HCT116 (cell line): ENCODE measurements at regions not wholly inside any gene's neighbourhood (a gene's known extent, or its start where the extent isn't known, plus 50 kb on each side); places are given as distances from the start of the nearest gene placed in this dataset.

Source experiments
- ATAC-seq: fragments of 200-7000 bp; cut with Tn5 transposase; 2 replicates; pipeline ENCODE4 v1.9.1; 2020; ENCODE audit warnings: mild to moderate bottlenecking, moderate library complexity
- BruUV-seq: library from RNA; stranded (reverse); fragments of 400-500 nt; replicated peaks from 2 replicates; lab custom pipeline; 2021; lab: Mats Ljungman, UMichigan
- CTCF ChIA-PET: fragments of 300-600 bp; sonication (Branson Sonifier 250); formaldehyde crosslinking; loops from one replicate; lab custom pipeline; 2021; ENCODE audit warnings: antibody characterized with exemption; lab: Charles Lee
- POLR2A ChIA-PET: fragments of 300-600, 350-600 bp; sonication (Branson Sonifier 250); formaldehyde crosslinking; loops from one replicate; lab custom pipeline; 2021; ENCODE audit warnings: antibody characterized with exemption; lab: Charles Lee
- RAD21 ChIA-PET, 2 experiments: fragments of 300-600 bp; sonication (Branson Sonifier 250); formaldehyde crosslinking; loops; one replicate each; lab custom pipeline; 2023; ENCODE audit warnings: low total read pairs in 2 of 2; ENCODE audit not compliant: uncharacterized antibody in 2 of 2, unreplicated experiment in 2 of 2, low non-redundant PET in 1 of 2; lab: Charles Lee
- DNase-seq: peaks from one replicate; pipeline ENCODE4 v3.0.0-alpha.2; 2010; ENCODE audit warnings: low read depth, low spot score
- H2AFZ ChIP-seq: fragments of 200-600 bp; shearing (Covaris generic), sonication (generic); 2 replicates; pipeline ENCODE4 v1.6.1; 2017; ENCODE audit warnings: low read depth, mixed run types, mixed read lengths, antibody characterized with exemption, low read length; ENCODE audit not compliant: poor library complexity, severe bottlenecking
- H3K27ac ChIP-seq: 2 replicates; pipeline ENCODE4 v1.5.1; 2012; ENCODE audit warnings: low read depth, low read length
- H3K27me3 ChIP-seq: fragments of 200-600 bp; sonication (generic); 2 replicates; pipeline ENCODE4 v1.6.1; 2016; ENCODE audit warnings: mixed run types, low read length, mixed read lengths; ENCODE audit not compliant: insufficient read depth
- H3K36me3 ChIP-seq, 2 experiments: fragments of 200-500 bp in 1 of 2; fragments of 200-600 bp in 1 of 2; sonication (Bioruptor generic) in 1 of 2; sonication (generic) in 1 of 2; 2 replicates each; pipeline versions ENCODE4 v1.5.1 to v1.6.1; 2014 to 2016; ENCODE audit warnings: low read length in 2 of 2, inconsistent platforms in 1 of 2, mixed read lengths in 1 of 2, mixed run types in 1 of 2; ENCODE audit not compliant: insufficient read depth in 2 of 2, control insufficient read depth in 1 of 2
- H3K4me1 ChIP-seq, 2 experiments: fragments of 200-600 bp in 1 of 2; sonication (generic) in 1 of 2; 2 replicates each; pipeline versions ENCODE4 v1.5.1 to v1.6.1; 2012 to 2017; ENCODE audit warnings: low read length in 2 of 2, inconsistent platforms in 1 of 2, mild to moderate bottlenecking in 1 of 2, mixed read lengths in 1 of 2, mixed run types in 1 of 2, moderate library complexity in 1 of 2; ENCODE audit not compliant: insufficient read depth in 2 of 2, control insufficient read depth in 1 of 2
- H3K4me2 ChIP-seq: fragments of 200-600 bp; sonication (generic); 2 replicates; pipeline ENCODE4 v1.6.1; 2017; ENCODE audit warnings: mixed run types, low read length, mixed read lengths
- H3K4me3 ChIP-seq, 2 experiments: fragments of 200-600 bp in 1 of 2; sonication (generic) in 1 of 2; replicated peaks in 1 of 2; 2 replicates each; pipeline ENCODE4 v1.5.1; 2011 to 2016; ENCODE audit warnings: low read length in 2 of 2, control low read depth in 1 of 2, low read depth in 1 of 2, mild to moderate bottlenecking in 1 of 2, mixed read lengths in 1 of 2, mixed run types in 1 of 2
- H3K79me2 ChIP-seq: fragments of 200-600 bp; sonication (generic); 2 replicates; pipeline ENCODE4 v1.6.1; 2017; ENCODE audit warnings: mild to moderate bottlenecking, mixed run types, low read length, moderate library complexity, mixed read lengths; ENCODE audit not compliant: insufficient read depth
- H3K9ac ChIP-seq: fragments of 200-600 bp; sonication (generic); 2 replicates; pipeline ENCODE4 v1.6.1; 2016; ENCODE audit warnings: low read length, mixed read lengths
- H3K9me2 ChIP-seq: fragments of 200-600 bp; sonication (generic), shearing (Covaris generic); 2 replicates; pipeline ENCODE4 v1.6.1; 2017; ENCODE audit warnings: mixed run types, mild to moderate bottlenecking, moderate library complexity; ENCODE audit not compliant: insufficient read depth
- H3K9me3 ChIP-seq, 2 experiments: fragments of 200-500 bp in 1 of 2; fragments of 200-600 bp in 1 of 2; sonication (Bioruptor generic) in 1 of 2; sonication (generic) in 1 of 2; 2 replicates each; pipeline ENCODE4 v1.6.1; 2014 to 2017; ENCODE audit warnings: low read length in 2 of 2, mixed read lengths in 2 of 2, inconsistent platforms in 1 of 2, low read depth in 1 of 2, mild to moderate bottlenecking in 1 of 2, mixed run types in 1 of 2, moderate library complexity in 1 of 2; ENCODE audit not compliant: control insufficient read depth in 1 of 2, insufficient read depth in 1 of 2
- H4K20me1 ChIP-seq: fragments of 200-600 bp; sonication (generic), shearing (Covaris generic); 2 replicates; pipeline ENCODE4 v1.6.1; 2017; ENCODE audit warnings: mixed run types, mild to moderate bottlenecking, moderate library complexity; ENCODE audit not compliant: insufficient read depth
- CBX3 ChIP-seq: IDR thresholded peaks from 2 replicates; pipeline ENCODE4 v1.6.1; 2012; ENCODE audit warnings: low read depth
- CEBPB ChIP-seq: IDR thresholded peaks from 2 replicates; pipeline ENCODE4 v1.6.1; 2012; ENCODE audit warnings: low read depth
- CTCF ChIP-seq, 3 experiments: fragments of 200-600 bp in 1 of 3; sonication (generic) in 1 of 3; IDR thresholded peaks in 2 of 3; conservative IDR thresholded peaks in 1 of 3; 2 replicates each; pipeline ENCODE4 v1.5.1; 2012 to 2017; ENCODE audit warnings: low read depth in 2 of 3, low read length in 2 of 3, antibody characterized with exemption in 1 of 3, borderline replicate concordance in 1 of 3, control low read depth in 1 of 3, mild to moderate bottlenecking in 1 of 3, mixed read lengths in 1 of 3, mixed run types in 1 of 3, moderate library complexity in 1 of 3; ENCODE audit not compliant: insufficient read depth in 1 of 3
- EGR1 ChIP-seq: IDR thresholded peaks from 2 replicates; pipeline ENCODE4 v1.6.1; 2012; ENCODE audit warnings: low read depth
- EZH2phosphoT487 ChIP-seq: fragments of 200-600 bp; IDR thresholded peaks from 2 replicates; pipeline ENCODE4 v1.6.1; 2018; ENCODE audit warnings: antibody characterized with exemption, borderline replicate concordance
- POLR2A ChIP-seq: IDR thresholded peaks from 2 replicates; pipeline ENCODE4 v1.7.0; 2011; ENCODE audit warnings: borderline replicate concordance; ENCODE audit not compliant: insufficient read depth, insufficient read length; ENCODE audit errors: extremely low read depth
- SIN3A ChIP-seq: IDR thresholded peaks from 2 replicates; pipeline ENCODE4 v1.6.1; 2012; ENCODE audit warnings: low read depth
- SP1 ChIP-seq: IDR thresholded peaks from 2 replicates; pipeline ENCODE4 v1.6.1; 2012; ENCODE audit warnings: low read depth
- SRF ChIP-seq: IDR thresholded peaks from 2 replicates; pipeline ENCODE4 v1.6.1; 2012; ENCODE audit warnings: low read depth
- TCF7L2 ChIP-seq: IDR thresholded peaks from 2 replicates; pipeline ENCODE4 v1.7.0; 2011; ENCODE audit warnings: borderline replicate concordance, inconsistent platforms; ENCODE audit not compliant: insufficient read depth, insufficient read length; ENCODE audit errors: extremely low read depth
- YY1 ChIP-seq: IDR thresholded peaks from 2 replicates; pipeline ENCODE4 v1.6.1; 2011; ENCODE audit warnings: low read length, low read depth, moderate library complexity, mild to moderate bottlenecking; ENCODE audit not compliant: insufficient replicate concordance; ENCODE audit errors: extremely low read depth
- ZBTB33 ChIP-seq: IDR thresholded peaks from 2 replicates; pipeline ENCODE4 v1.6.1; 2011; ENCODE audit warnings: mild to moderate bottlenecking, low read length, moderate library complexity; ENCODE audit not compliant: insufficient replicate concordance; ENCODE audit errors: extremely low read depth
- intact Hi-C: fragments of 100-400 bp; cut with micrococcal nuclease; formaldehyde crosslinking; loops from 2 replicates; pipeline ENCODE4 v1.10.0; 2022

- TF ChIP-seq ZBTB33 (no peak), YY1 (no peak), SRF (no peak), CBX3 (no peak), SIN3A (no peak)
These were observed 460.8 kb upstream of the CFAP20DC start (continued) for GRCh38 chr3:59510576-59510975.

- Histone ChIP-seq H3K4me1 (no peaks in the 10 kb centered on the region), H4K20me1 (no peaks in the 10 kb centered on the region), H3K9me3 (no peaks in the 10 kb centered on the region), H3K9me2 (no peaks in the 10 kb centered on the region), H3K79me2 (no peaks in the 10 kb centered on the region), H3K4me2 (no peak overlapping the region), H2AFZ (no peak overlapping the region), H3K36me3 (no peaks in the 10 kb centered on the region), H3K27ac (no peak overlapping the region), H3K4me3 (no peak overlapping the region), H3K9ac (no peak overlapping the region), H3K27me3 (peaks cover 22% of the 10 kb centered on the region)
- CTCF ChIA-PET = no interaction called here
- BruUV-seq = no TSS peak
- POLR2A ChIA-PET = no interaction called here
- DNase-seq (no peak), ATAC-seq (no peak)
- intact Hi-C loops = no loop called here
- TF ChIP-seq YY1 (no peak), SRF (no peak), CEBPB (no peak), TCF7L2 (no peak), POLR2A (no peak), ZBTB33 (no peak), EZH2phosphoT487 (no peak), CTCF (IDR thresholded peaks at IDR 0.05 in 2 of 3, conservative IDR thresholded peaks at IDR 0.05 in 1 of 3; ENCODE audit: borderline replicate concordance in 1 of 3, insufficient read depth in 1 of 3, low read depth in 2 of 3, low read length in 2 of 3) (no peak), CBX3 (no peak), SP1 (no peak), EGR1 (no peak)
- RAD21 ChIA-PET = no interaction called here
These were observed 458.4 kb upstream of the CFAP20DC start for GRCh38 chr3:59508273-59508672.
